Heart right ventricle (tissue), 16 donors: ENCODE measurements at regions not wholly inside any gene's neighbourhood (a gene's known extent, or its start where the extent isn't known, plus 50 kb on each side); places are given as distances from the start of the nearest gene placed in this dataset.

Experiments
- ATAC-seq, 8 donors: fragments of 200-7000 bp; cut with Tn5 transposase; one replicate each; pipeline ENCODE4 v1.9.1; 2020; ENCODE audit warnings: mild to moderate bottlenecking in 8 of 8, moderate library complexity in 8 of 8, moderate number of reproducible peaks in 1 of 8
- DNase-seq, 2 donors: peaks; one replicate each; pipeline ENCODE4 v3.0.0-alpha.2; 2020
- H3K27ac ChIP-seq, 10 donors: fragments of 200-600 bp; sonication (generic) in 2 of 10; one replicate each; pipeline versions ENCODE4 v1.5.0 to v1.8.0; 2020 to 2022; ENCODE audit warnings: mild to moderate bottlenecking in 3 of 10
- H3K27me3 ChIP-seq, 7 donors: fragments of 200-600 bp; one replicate each; pipeline ENCODE4 v1.8.0; 2021 to 2022; ENCODE audit warnings: mild to moderate bottlenecking in 2 of 7
- H3K36me3 ChIP-seq, 9 donors: fragments of 200-600 bp; sonication (generic) in 1 of 9; one replicate each; pipeline versions ENCODE4 v1.5.0 to v1.8.0; 2020 to 2022; ENCODE audit warnings: mild to moderate bottlenecking in 2 of 9
- H3K4me1 ChIP-seq, 9 donors: fragments of 200-600 bp; sonication (generic) in 1 of 9; one replicate each; pipeline versions ENCODE4 v1.5.0 to v1.8.0; 2020 to 2022; ENCODE audit warnings: mild to moderate bottlenecking in 4 of 9
- H3K4me3 ChIP-seq, 10 donors: fragments of 200-600 bp; sonication (generic) in 2 of 10; one replicate each; pipeline versions ENCODE4 v1.5.0 to v1.8.0; 2020 to 2022; ENCODE audit warnings: mild to moderate bottlenecking in 7 of 10, moderate library complexity in 2 of 10
- H3K9me3 ChIP-seq, 11 donors: fragments of 200-600 bp in 10 of 11; sonication (generic) in 2 of 11; one replicate each; pipeline versions ENCODE4 v1.5.0 to v1.8.0; 2013 to 2022; ENCODE audit warnings: mild to moderate bottlenecking in 2 of 11, control low read depth in 1 of 11, moderate library complexity in 1 of 11
- WGBS, 2 donors: extraction: QIAGEN DNeasy Blood & Tissue Kit; methylation state at CpG; one replicate each; pipeline ENCODE4 v1.1.7; 2013; ENCODE audit warnings: inconsistent platforms in 1 of 2; 5-methylcytosine and 5-hydroxymethylcytosine counted together
- intact Hi-C, 10 donors: fragments of 100-400 bp; cut with DNase I; formaldehyde crosslinking; loops; one replicate each; pipeline versions ENCODE4 v1.11.1 to v1.14.2; 2022
- TF ChIP-seq, protein P1 (sequence below), 9 donors: fragments of 200-600 bp; sonication (generic) in 2 of 9; IDR thresholded peaks; one replicate each; pipeline versions ENCODE4 v1.5.0 to v1.8.0; 2021 to 2022; ENCODE audit warnings: antibody characterized with exemption in 9 of 9, mild to moderate bottlenecking in 5 of 9, moderate library complexity in 1 of 9
- donor health status: Arrhythmogenic right ventricular cardiomyopathy.
- donor health status: ischemic (EF 13 %, LVEDD 7.1; RV severe dilation, severe dysfunction).
- donor health status: healthy with polysubstance abuse.
- donor health status: DM: no; HTN: yes; CAD: no.
- donor health status: DM: no; HTN: no; CAD: no.
- donor health status: ischemic (EF 25% LVEDD 6.9; RV normal size, moderate dysfunction).
- donor health status: ischemic (EF 25% LVEDD 5.7; RV mildly dilated, moderate dysfunction).
- donor health status: healthy.
- donor health status: DM: yes; HTN: yes; CAD: no.
- donor health status: Ischemic cardiomyopathy.
- donor health status: ischemic (EF 35%, LVEDD 5.7; RV mildly dilated, moderate dysfunction).
- donor health status: nonischemic (EF 11% LVEDD 7.7; RV severe dilation, severe dysfunction).
- donor health status: DM: yes; HTN: yes; CAD: no.
- donor health status: PGD.
- donor health status: ischemic (EF 29% LVEDD 5.4; RV normal size, mild dysfunction).
- donor health status: nonischemic (EF 23%, LVEDD 6.1; RV moderate dilation, normal function).

- ATAC-seq (no peak), DNase-seq (no peak)
- 88 to 89% methylated on average over 3 of the region's 3 CpGs for WGBS, 2 donors
- H3K9me3 ChIP-seq = no peaks in the 10 kb centered on the region
- no peaks in the 10 kb centered on the region for H3K27me3 ChIP-seq
- H3K4me3 ChIP-seq = no peak overlapping the region
- no peak overlapping the region for H3K27ac ChIP-seq
- intact Hi-C loops = no loop called here
- H3K36me3 ChIP-seq = no peaks in the 10 kb centered on the region
- TF ChIP-seq, protein P1, sequence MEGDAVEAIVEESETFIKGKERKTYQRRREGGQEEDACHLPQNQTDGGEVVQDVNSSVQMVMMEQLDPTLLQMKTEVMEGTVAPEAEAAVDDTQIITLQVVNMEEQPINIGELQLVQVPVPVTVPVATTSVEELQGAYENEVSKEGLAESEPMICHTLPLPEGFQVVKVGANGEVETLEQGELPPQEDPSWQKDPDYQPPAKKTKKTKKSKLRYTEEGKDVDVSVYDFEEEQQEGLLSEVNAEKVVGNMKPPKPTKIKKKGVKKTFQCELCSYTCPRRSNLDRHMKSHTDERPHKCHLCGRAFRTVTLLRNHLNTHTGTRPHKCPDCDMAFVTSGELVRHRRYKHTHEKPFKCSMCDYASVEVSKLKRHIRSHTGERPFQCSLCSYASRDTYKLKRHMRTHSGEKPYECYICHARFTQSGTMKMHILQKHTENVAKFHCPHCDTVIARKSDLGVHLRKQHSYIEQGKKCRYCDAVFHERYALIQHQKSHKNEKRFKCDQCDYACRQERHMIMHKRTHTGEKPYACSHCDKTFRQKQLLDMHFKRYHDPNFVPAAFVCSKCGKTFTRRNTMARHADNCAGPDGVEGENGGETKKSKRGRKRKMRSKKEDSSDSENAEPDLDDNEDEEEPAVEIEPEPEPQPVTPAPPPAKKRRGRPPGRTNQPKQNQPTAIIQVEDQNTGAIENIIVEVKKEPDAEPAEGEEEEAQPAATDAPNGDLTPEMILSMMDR (IDR thresholded peaks at IDR 0.05) = no peak
- H3K4me1 ChIP-seq = no peaks in the 10 kb centered on the region
These were observed 245.3 kb upstream of the CELF2 start for GRCh38 chr10:10772411-10772810.

DNA sequence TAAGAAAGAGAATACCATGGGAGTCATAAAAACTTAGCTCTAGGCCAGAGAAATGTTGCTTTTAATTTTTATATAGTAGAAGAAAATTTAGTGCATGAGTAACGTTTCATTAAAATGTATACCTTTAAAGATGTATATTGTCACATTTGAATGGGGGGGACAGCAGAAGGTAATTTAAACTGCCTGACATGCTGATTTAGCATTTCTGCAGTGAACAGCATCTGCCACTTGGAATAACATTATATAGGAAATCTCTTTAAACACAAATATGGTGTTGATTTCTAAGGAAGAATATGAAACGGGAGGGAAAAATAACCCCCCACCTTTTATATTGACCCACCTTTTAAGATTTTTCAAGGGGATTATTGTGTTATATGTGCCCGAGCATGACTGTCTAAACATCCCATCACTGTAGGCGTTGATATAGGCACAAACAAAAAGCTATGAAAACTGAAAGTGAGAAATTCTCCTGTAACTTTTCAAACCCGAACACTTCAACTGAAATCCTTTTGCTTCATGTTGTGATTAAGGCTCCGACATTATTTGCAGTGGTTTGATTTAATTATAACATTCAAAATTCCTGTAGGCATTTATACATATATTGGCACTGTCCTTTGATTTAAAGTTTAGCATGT is 244.7 kb upstream of the CELF2 start:
- 88 to 93% methylated on average over 6 of the region's 6 CpGs for WGBS, 2 donors
- no peak overlapping the region for H3K27ac ChIP-seq
- no peaks in the 10 kb centered on the region for H3K4me1 ChIP-seq
- H3K9me3 ChIP-seq = no peaks in the 10 kb centered on the region
- intact Hi-C loops = no loop called here
- H3K36me3 ChIP-seq = no peaks in the 10 kb centered on the region
- TF ChIP-seq, protein P1 (IDR thresholded peaks at IDR 0.05) = no peak
- H3K4me3 ChIP-seq = no peak overlapping the region
- ATAC-seq = no peak
- DNase-seq = no peak
- no peaks in the 10 kb centered on the region for H3K27me3 ChIP-seq

DNA sequence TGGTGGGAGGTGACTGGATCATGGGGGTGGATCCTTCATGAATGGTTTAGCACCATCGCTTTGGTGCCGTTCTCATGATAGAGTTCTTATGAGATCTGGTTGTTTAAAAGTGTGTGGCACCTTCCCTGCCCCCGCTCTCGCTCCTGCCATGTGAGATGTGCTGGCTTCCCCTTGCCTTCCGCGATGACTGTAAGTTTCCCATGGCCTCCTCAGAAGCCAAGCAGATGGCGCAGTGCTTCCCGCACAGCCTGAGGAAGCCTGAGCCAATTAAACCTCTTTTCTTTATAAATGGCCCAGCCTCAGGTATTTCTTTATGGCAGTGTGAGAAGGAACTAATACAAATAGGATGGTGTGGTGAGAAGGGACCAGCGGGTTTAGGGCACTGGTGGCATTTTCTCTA is 243.3 kb upstream of the CELF2 start:
- ATAC-seq (no peak), DNase-seq (no peak)
- Histone ChIP-seq H3K27ac (no peak overlapping the region), H3K4me3 (no peak overlapping the region), H3K9me3 (no peaks in the 10 kb centered on the region), H3K4me1 (no peaks in the 10 kb centered on the region), H3K36me3 (no peaks in the 10 kb centered on the region), H3K27me3 (no peaks in the 10 kb centered on the region)
- 97 to 98% methylated on average over 9 of the region's 9 CpGs for WGBS, 2 donors
- TF ChIP-seq, protein P1 (IDR thresholded peaks at IDR 0.05) = no peak
- intact Hi-C loops = no loop called here

DNA sequence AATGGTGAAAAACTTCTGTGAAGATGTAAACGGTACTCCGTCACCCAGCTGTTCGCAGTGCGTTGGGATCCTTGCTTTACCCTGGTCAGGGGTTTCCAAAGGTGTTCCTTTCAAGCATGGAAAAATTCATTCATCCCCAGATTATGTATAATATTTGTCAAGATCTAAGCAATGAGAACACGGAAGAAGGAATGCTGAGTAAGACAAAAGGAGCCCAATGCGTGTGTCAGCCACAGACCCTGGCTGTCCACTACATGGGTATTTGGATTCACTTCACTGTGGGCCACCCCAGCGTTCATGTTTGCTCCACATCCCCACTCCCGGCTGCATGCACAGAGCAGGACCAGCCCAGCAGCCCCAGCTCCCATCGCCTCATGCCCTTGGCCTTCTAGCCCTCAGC is 241.3 kb upstream of the CELF2 start:
- no peaks in the 10 kb centered on the region for H3K4me1 ChIP-seq
- TF ChIP-seq, protein P1 (IDR thresholded peaks at IDR 0.05) = no peak
- H3K4me3 ChIP-seq = no peak overlapping the region
- DNase-seq (no peak), ATAC-seq (no peak)
- H3K27me3 ChIP-seq = no peaks in the 10 kb centered on the region
- no peak overlapping the region for H3K27ac ChIP-seq
- H3K9me3 ChIP-seq = no peaks in the 10 kb centered on the region
- no peaks in the 10 kb centered on the region for H3K36me3 ChIP-seq
- WGBS, 2 donors = 95 to 97% methylated on average over 9 of the region's 9 CpGs
- intact Hi-C loops = no loop called here
